ENCODE measurements at regions not wholly inside any gene's neighbourhood (a gene's known extent, or its start where the extent isn't known, plus 50 kb on each side); places are given as distances from the start of the nearest gene placed in this dataset.

DNA sequence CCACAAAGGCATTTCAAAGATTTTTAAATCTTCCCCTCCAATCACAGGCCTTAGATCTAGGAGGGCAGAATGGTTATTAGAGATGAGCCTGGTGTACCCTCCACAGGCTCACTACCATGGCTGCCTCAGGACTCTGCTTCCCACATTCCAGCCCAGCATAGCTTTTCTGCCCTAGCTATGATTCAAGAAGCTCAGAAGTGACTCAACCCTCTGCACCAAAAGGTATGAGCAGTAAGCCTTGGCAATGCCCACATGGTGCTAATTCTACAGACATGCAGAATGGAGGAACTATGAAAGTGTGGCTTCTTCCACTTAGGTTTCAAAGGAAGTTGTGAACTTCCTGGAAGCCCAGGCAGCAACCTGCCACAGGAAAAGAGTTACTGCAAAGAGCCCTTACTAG is 786.2 kb downstream of the SLITRK6 start:
- ATAC-seq (replicated peaks) (no peak), DNase-seq (no peak)
- Mint-ChIP-seq H3K27me3 (no peaks in the 10 kb centered on the region), H3K4me3 (no peak overlapping the region), H3K36me3 (no peaks in the 10 kb centered on the region), H3K9me3 (peaks cover 6 to 8% of the 10 kb centered on the region in 2 donors), H3K27ac (no peak overlapping the region), H3K4me1 (no peaks in the 10 kb centered on the region)

DNA sequence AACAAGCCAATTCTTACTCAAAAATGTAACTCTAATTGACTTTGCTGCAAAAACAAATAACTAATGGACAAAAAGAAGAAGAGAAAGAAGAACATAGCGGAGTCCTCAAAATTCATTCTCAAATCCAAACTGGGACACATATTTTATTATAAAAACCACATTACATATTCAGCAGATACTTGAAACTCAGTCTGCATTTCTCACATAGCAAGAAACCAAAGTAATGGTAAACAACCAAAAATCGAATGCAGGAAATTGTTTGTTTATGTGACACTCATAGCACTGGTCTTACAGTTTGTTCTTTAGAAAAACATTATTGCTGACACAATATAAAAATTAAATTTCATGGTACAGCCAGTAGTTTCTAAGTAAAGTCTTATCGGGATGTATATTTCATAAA is 789.8 kb downstream of the SLITRK6 start:
- Mint-ChIP-seq H3K4me1 (no peaks in the 10 kb centered on the region), H3K4me3 (no peak overlapping the region), H3K27me3 (no peaks in the 10 kb centered on the region), H3K36me3 (no peaks in the 10 kb centered on the region), H3K27ac (no peak overlapping the region), H3K9me3 (peaks cover 6 to 8% of the 10 kb centered on the region in 2 donors)
- no peak for ATAC-seq (replicated peaks)
- no peak for DNase-seq

DNA sequence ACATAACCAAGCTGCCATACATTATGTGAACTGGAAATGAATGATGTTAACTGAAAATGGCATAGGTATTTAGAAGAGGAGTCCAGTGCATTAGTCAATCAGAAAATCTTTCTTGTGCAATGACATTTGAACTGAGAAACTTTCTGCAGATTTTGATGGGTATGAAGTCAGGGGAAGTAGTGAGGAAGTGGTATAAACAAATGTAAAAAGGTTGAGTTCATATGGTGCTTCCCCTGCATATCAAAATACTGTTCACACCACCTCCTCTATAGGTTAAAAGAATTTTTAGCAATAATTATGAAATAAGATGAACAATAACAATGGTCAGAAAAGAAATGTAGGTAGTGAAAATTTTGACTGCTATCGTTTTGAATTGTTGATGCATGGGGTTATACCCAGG is 800.0 kb downstream of the SLITRK6 start:
- ATAC-seq (replicated peaks) (peak; percentile 76 to 87), DNase-seq (no peak)
- no peak overlapping the region for H3K27ac Mint-ChIP-seq
- H3K4me1 Mint-ChIP-seq: no peaks in the 10 kb centered on the region
- no peaks in the 10 kb centered on the region for H3K9me3 Mint-ChIP-seq
- no peak overlapping the region for H3K4me3 Mint-ChIP-seq
- no peaks in the 10 kb centered on the region for H3K27me3 Mint-ChIP-seq
- H3K36me3 Mint-ChIP-seq: no peaks in the 10 kb centered on the region

DNA sequence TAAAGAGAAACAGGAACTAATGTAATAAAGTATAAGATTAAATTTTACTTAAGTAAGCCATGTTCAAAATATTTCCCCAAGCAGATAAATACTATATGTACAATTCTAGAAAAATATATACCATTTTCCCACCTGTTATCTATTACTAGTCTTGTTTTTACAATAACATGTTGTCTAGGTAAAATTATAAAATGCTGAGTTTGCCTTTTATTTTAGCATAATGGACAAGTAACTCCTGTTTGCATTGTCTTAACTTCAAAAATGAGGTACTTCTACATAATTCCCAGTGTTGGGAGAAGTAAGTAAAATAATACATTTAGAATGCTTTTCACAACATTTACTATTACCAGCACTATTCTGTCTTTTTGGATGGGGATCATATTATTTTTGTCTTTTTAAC is 800.5 kb downstream of the SLITRK6 start:
- Mint-ChIP-seq H3K27me3 (no peaks in the 10 kb centered on the region), H3K27ac (no peak overlapping the region), H3K4me3 (no peak overlapping the region), H3K36me3 (no peaks in the 10 kb centered on the region), H3K4me1 (no peaks in the 10 kb centered on the region), H3K9me3 (no peaks in the 10 kb centered on the region)
- DNase-seq (no peak), ATAC-seq (replicated peaks) (no peak)

DNA sequence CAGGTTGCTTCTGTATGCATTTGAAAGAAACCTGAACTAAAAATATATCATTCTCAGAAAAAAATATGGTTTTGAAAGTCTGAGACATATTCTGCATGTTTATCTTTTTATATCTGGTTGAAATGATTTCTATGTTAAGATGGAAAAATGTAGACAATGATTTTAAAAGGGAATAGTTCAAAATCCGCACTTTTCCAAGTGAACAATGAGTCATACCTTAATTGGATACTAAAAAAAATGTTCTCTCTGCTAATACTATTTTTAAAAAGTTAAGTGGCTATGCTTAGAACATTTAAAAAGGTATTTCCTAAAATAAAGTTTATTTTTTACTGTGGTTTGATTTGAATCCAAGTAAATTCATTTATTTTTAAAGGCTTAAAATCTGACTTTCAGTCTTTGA is 801.4 kb downstream of the SLITRK6 start:
- Mint-ChIP-seq H3K4me3 (no peak overlapping the region), H3K27ac (no peak overlapping the region), H3K36me3 (no peaks in the 10 kb centered on the region), H3K9me3 (no peaks in the 10 kb centered on the region), H3K27me3 (no peaks in the 10 kb centered on the region), H3K4me1 (no peaks in the 10 kb centered on the region)
- ATAC-seq (replicated peaks) (no peak), DNase-seq (no peak)

DNA sequence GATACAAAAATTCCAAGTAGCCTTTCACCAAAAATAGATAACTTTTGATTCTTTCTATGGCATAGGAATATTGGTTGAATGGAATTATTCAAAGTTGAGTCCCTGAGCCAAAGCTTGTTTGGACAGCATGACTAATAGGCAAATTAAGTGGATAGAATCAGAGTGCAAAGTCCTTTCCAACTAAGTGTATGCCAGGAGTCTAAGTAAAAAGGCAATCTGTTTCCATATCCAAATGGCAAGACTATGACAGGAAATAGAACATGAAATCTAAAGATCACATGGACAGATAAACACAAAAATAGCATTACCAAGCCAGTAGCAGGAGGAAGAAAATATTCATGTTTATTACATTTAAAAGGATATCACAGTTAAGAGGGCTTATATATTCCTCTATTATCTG is 804.6 kb downstream of the SLITRK6 start:
- H3K27ac Mint-ChIP-seq: no peak overlapping the region
- no peak for ATAC-seq (replicated peaks)
- no peaks in the 10 kb centered on the region for H3K4me1 Mint-ChIP-seq
- H3K36me3 Mint-ChIP-seq: no peaks in the 10 kb centered on the region
- no peak overlapping the region for H3K4me3 Mint-ChIP-seq
- DNase-seq: no peak
- peaks cover 0 to 1% of the 10 kb centered on the region in 2 donors for H3K9me3 Mint-ChIP-seq
- H3K27me3 Mint-ChIP-seq: no peaks in the 10 kb centered on the region

DNA sequence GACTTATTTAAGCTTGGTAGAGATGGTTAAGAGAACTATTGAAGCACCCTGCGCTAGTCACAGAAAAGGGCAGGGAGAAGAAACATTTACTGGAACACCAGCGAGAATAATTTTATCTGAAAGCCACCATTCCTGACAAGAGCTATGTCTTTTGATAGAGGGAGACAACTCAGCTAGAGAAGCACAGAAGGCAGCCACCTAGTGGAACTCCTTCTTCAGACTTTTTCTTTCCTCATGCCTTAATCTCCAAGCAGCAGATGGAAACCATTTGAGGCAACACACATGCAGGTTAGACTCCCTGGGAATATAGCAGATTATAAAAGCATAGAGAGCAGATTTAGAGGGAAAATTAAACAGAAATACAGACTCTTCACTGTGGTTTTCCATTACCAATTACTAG is 813.4 kb downstream of the SLITRK6 start:
- Mint-ChIP-seq H3K27ac (no peak overlapping the region), H3K9me3 (peaks cover 0 to 2% of the 10 kb centered on the region in 2 donors), H3K4me3 (no peak overlapping the region), H3K27me3 (no peaks in the 10 kb centered on the region), H3K4me1 (peaks cover 0 to 15% of the 10 kb centered on the region in 2 donors), H3K36me3 (no peaks in the 10 kb centered on the region)
- no peak for DNase-seq
- no peak for ATAC-seq (replicated peaks)

DNA sequence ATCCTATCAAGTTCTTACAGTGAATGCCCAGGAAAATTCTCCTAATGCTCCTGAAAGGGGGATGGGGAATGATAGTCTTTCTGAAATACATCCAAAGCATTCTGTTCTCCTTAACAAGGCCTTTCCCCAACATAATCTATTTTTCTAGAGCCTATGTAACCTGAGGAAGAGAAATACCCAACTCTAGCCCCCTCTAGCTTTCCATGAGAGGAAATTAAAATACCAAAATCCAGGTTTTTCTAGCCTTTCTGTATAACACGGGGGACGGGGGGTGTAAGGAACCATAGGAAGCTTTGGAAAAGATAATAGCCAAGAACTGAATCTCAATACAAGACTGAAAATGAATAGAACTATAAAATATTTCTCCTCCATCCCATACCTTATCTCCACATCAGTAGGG is 815.9 kb downstream of the SLITRK6 start:
- Mint-ChIP-seq H3K9me3 (peaks cover 0 to 2% of the 10 kb centered on the region in 2 donors), H3K27me3 (no peaks in the 10 kb centered on the region), H3K4me3 (no peak overlapping the region), H3K4me1 (peaks cover 0 to 28% of the 10 kb centered on the region in 2 donors), H3K36me3 (no peaks in the 10 kb centered on the region), H3K27ac (no peak overlapping the region)
- no peak for ATAC-seq (replicated peaks)
- DNase-seq: no peak

DNA sequence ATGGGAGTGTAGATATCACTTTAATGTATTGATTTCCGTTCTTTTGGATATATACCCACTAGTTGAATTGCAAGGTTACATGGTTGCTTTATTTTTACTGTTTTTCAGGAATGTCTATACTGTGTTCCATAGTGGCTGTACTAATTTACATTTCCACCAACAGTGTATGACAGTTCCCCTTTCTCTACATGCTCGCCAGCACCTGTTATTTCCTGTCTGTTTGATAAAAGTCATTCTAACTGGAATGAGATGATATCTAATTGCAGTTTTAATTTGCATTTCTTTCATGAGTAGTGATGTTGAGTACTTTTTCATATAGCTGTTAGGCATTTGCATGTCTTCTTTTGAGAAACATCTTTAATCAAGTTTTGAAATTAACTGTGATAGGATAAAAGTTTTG is 818.6 kb downstream of the SLITRK6 start:
- Mint-ChIP-seq H3K27ac (no peak overlapping the region), H3K4me3 (no peak overlapping the region), H3K9me3 (peaks cover 0 to 2% of the 10 kb centered on the region in 2 donors), H3K27me3 (no peaks in the 10 kb centered on the region), H3K36me3 (no peaks in the 10 kb centered on the region), H3K4me1 (peaks cover 0 to 28% of the 10 kb centered on the region in 2 donors)
- ATAC-seq (replicated peaks): peak in 1 of 2 donors; percentile 51
- no peak for DNase-seq

DNA sequence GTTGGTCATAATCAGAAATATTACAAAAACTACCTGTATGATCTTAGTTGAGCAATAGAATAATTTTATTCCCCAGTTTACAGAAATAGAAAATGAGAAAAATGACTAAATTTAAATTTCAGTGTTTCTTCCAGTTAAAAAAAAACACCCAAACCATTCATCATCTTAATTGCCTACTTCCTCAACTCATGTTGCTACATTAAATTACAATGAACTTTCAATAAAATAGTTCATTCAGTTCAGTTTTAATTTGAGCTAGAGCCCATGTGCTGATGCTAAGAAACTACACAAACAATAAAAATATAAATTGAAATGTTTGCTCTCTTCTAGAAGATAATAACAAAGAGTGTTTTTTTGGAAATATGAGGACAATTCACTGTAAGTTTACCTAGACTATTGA is 820.4 kb downstream of the SLITRK6 start:
- Mint-ChIP-seq H3K9me3 (peaks cover 0 to 2% of the 10 kb centered on the region in 2 donors), H3K27me3 (no peaks in the 10 kb centered on the region), H3K4me3 (no peak overlapping the region), H3K27ac (no peak overlapping the region), H3K36me3 (no peaks in the 10 kb centered on the region), H3K4me1 (peaks cover 0 to 32% of the 10 kb centered on the region in 2 donors)
- DNase-seq (no peak), ATAC-seq (replicated peaks) (no peak)

DNA sequence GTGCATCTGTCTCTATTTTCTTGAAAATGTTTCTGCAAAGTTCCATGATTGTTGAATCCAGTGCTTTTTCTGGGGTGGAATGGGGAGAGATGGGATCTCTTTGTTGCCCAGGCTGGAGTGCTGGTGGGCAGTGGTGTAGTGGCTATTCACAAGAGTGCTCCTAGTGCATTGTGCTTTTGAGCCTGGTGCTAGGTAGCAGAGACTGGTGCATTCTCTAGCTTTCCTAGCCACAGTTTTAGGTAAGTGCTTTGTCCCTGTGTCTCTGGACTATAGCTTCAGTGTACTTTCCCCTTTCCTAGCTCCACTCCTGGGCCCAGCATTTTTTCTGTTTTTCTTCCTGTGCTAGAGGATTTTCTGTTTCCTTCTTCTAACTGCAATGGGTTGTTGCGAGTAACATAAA is 825.6 kb downstream of the SLITRK6 start:
- DNase-seq (no peak), ATAC-seq (replicated peaks) (no peak)
- Mint-ChIP-seq H3K4me1 (peaks cover 2 to 21% of the 10 kb centered on the region in 2 donors), H3K9me3 (peaks cover 0 to 2% of the 10 kb centered on the region in 2 donors), H3K4me3 (peak overlapping the region in 1 of 2 donors; percentile 69), H3K27me3 (no peaks in the 10 kb centered on the region), H3K36me3 (peaks cover 0 to 2% of the 10 kb centered on the region in 2 donors), H3K27ac (no peak overlapping the region)

DNA sequence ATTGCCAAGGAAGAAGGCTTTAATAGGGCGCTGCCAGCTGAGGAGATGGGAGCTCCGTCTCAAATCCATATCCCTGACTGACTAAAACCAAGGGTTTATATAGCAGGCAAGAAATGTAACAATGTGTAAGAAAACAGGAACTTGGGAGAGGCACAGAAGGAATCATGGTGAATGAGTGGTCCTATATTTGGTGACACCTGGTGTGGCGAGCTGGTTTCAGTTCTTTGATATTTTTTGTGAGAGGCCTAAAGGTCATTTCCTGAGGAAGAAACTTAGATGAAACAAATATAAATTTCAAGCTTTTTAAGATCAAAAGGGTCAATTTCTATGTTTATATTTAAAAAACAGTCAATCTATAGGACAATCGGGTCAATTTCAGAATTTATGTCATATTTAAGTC is 826.3 kb downstream of the SLITRK6 start:
- Mint-ChIP-seq H3K27me3 (no peaks in the 10 kb centered on the region), H3K27ac (no peak overlapping the region), H3K36me3 (peaks cover 0 to 2% of the 10 kb centered on the region in 2 donors), H3K4me3 (peak overlapping the region in 1 of 2 donors; percentile 53), H3K4me1 (peaks cover 2 to 21% of the 10 kb centered on the region in 2 donors), H3K9me3 (peaks cover 0 to 2% of the 10 kb centered on the region in 2 donors)
- ATAC-seq (replicated peaks) (peak in 1 of 2 donors; percentile 65), DNase-seq (no peak)

DNA sequence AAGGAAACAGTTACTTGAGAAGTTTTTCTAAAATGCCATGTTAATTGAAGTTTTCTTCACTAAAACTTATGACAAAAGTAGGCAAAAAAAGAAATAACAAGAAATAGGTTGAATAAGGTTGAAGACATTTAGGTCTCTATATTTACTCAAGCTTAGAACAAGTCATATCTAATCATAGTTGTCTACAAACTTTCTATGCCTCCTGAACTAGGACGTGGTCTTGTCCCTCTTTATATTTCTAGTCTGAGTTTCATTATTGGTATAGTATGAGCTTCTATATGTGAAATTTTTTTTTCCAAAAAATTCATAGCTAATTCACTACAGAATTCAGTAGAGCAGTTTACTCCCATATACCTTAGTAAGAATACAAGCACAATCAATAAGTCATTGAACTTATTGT is 836.4 kb downstream of the SLITRK6 start:
- H3K9me3 Mint-ChIP-seq: no peaks in the 10 kb centered on the region
- peak overlapping the region in 1 of 2 donors; percentile 57 for H3K4me3 Mint-ChIP-seq
- H3K27me3 Mint-ChIP-seq: no peaks in the 10 kb centered on the region
- peak in 1 of 2 donors; percentile 90 for ATAC-seq (replicated peaks)
- H3K4me1 Mint-ChIP-seq: peaks cover 0 to 14% of the 10 kb centered on the region in 2 donors
- no peaks in the 10 kb centered on the region for H3K36me3 Mint-ChIP-seq
- H3K27ac Mint-ChIP-seq: no peak overlapping the region
- no peak for DNase-seq

DNA sequence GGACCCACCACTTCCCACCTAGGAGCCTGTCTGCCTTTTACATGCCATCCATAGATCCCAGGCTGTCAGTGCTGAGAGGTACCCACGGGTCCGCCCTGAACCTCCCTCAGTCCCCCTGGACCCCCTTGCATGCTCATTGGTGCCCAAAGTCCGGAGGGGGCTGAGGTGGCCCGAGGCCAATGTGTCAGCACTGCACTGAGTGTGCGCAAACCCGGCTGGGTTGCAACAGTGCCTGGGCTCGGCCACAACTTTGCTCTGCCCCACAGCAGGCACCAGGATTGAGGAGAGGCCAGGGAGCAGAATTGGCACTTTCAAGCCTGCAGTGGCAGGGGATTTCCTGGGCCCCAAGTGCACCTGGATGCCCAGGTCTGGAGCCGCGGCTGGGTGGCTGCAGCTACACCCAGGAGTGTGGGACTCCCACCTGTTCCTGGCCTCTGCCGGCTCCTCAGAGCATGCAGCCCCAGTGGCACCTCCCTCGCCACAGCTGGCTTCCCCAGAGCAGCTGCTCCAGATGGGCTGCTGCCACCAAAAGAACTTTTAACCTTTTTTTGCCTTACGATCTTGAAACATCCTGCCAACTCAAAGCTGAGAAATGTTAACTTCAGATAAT is 837.0 kb downstream of the SLITRK6 start:
- H3K36me3 Mint-ChIP-seq: no peaks in the 10 kb centered on the region
- ATAC-seq (replicated peaks) (peak in 1 of 2 donors; percentile 89), DNase-seq (no peak)
- no peaks in the 10 kb centered on the region for H3K9me3 Mint-ChIP-seq
- peaks cover 0 to 14% of the 10 kb centered on the region in 2 donors for H3K4me1 Mint-ChIP-seq
- no peak overlapping the region for H3K27ac Mint-ChIP-seq
- H3K27me3 Mint-ChIP-seq: no peaks in the 10 kb centered on the region
- peak overlapping the region in 1 of 2 donors; percentile 57 for H3K4me3 Mint-ChIP-seq

DNA sequence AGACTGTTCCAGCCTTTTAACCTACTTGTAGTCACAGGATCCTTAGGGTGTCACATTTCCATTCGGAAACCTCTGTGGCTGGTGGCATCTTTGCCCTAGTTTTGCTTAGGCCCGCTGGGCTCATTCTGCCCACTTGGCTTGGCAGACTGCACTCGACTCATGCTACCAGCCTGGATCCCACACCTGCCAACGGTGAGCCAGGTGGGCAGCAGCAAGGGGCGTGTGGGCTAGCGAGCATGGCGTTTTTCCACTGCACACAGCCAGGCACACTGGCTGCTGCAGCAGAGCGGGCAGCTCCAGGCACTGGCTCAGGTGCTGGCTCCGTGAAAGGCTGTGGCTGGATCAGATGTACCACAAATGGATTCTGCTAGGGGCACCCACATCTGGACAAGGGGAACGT is 838.2 kb downstream of the SLITRK6 start:
- no peaks in the 10 kb centered on the region for H3K9me3 Mint-ChIP-seq
- peaks cover 0 to 14% of the 10 kb centered on the region in 2 donors for H3K4me1 Mint-ChIP-seq
- H3K27me3 Mint-ChIP-seq: no peaks in the 10 kb centered on the region
- no peak overlapping the region for H3K27ac Mint-ChIP-seq
- ATAC-seq (replicated peaks): no peak
- no peaks in the 10 kb centered on the region for H3K36me3 Mint-ChIP-seq
- no peak for DNase-seq
- no peak overlapping the region for H3K4me3 Mint-ChIP-seq

Data from stimulated activated naive B cell treated with anti-CD40 and anti-IgM and Interleukin-4, amounts not matched to agents 10 μg/mL and 1 μg/mL and 100 μg/mL, for 72 hours (primary cell).